SHP77 treated with DMSO at 0.1 percent for 48 hours (cell line): ENCODE measurements at regions not wholly inside any gene's neighbourhood (a gene's known extent, or its start where the extent isn't known, plus 50 kb on each side); places are given as distances from the start of the nearest gene placed in this dataset.

ENCODE experiments used
- DNase-seq: peaks from one replicate; lab custom pipeline; 2025; lab: John Stamatoyannopoulos, UW

- no peak for DNase-seq
Observed at GRCh38 chr2:12316476-12316875, 400.3 kb upstream of the TRIB2 start.

- DNase-seq, result no peak
Observed at GRCh38 chr2:12317286-12317685, 399.4 kb upstream of the TRIB2 start.

- DNase-seq, result no peak
Observed at GRCh38 chr2:12317814-12318426, 398.8 kb upstream of the TRIB2 start.

- DNase-seq, result no peak
Observed at GRCh38 chr2:12318427-12319057, 398.2 kb upstream of the TRIB2 start.

- no peak for DNase-seq
Observed at GRCh38 chr2:12320027-12320734, 396.6 kb upstream of the TRIB2 start.

- DNase-seq, result no peak
Observed at GRCh38 chr2:12320991-12321641, 395.6 kb upstream of the TRIB2 start.

GRCh38 chr2:12321886-12322285, 394.9 kb upstream of the TRIB2 start:
- DNase-seq, result no peak

- DNase-seq, result no peak
Observed at GRCh38 chr2:12325806-12326205, 390.9 kb upstream of the TRIB2 start.

- no peak for DNase-seq
Observed at GRCh38 chr2:12326449-12327190, 390.1 kb upstream of the TRIB2 start.

- no peak for DNase-seq
Observed at GRCh38 chr2:12330916-12331315, 385.8 kb upstream of the TRIB2 start.

- no peak for DNase-seq
Observed at GRCh38 chr2:12331698-12332097, 385.0 kb upstream of the TRIB2 start.

GRCh38 chr2:12333293-12333692, 383.4 kb upstream of the TRIB2 start:
- no peak for DNase-seq

- DNase-seq, result no peak
Observed at GRCh38 chr2:12334412-12334966, 382.2 kb upstream of the TRIB2 start.

- no peak for DNase-seq
Observed at GRCh38 chr2:12335131-12335530, 381.6 kb upstream of the TRIB2 start.

- DNase-seq, result no peak
Observed at GRCh38 chr2:12335995-12336394, 380.7 kb upstream of the TRIB2 start.

GRCh38 chr2:12338946-12339697, 377.6 kb upstream of the TRIB2 start:
- DNase-seq, result no peak

GRCh38 chr2:12340164-12340563, 376.6 kb upstream of the TRIB2 start:
- no peak for DNase-seq

- no peak for DNase-seq
Observed at GRCh38 chr2:12341215-12341614, 375.5 kb upstream of the TRIB2 start.

GRCh38 chr2:12341920-12342319, 374.8 kb upstream of the TRIB2 start:
- no peak for DNase-seq

GRCh38 chr2:12343141-12343540, 373.6 kb upstream of the TRIB2 start:
- no peak for DNase-seq

GRCh38 chr2:12347066-12347493, 369.7 kb upstream of the TRIB2 start:
- DNase-seq, result peak; percentile 90
